Activated T-cell treated with anti-CD3 and anti-CD28 coated beads, Interleukin-2, amount 50 U/mL, for 72 hours (primary cell): ENCODE measurements at regions not wholly inside any gene's neighbourhood (a gene's known extent, or its start where the extent isn't known, plus 50 kb on each side); places are given as distances from the start of the nearest gene placed in this dataset.

Experiments used
- ATAC-seq, 2 donors: fragments of 150-1000 bp; cut with Tn5 transposase; replicated peaks in 1 of 2; 2 replicates each; pipeline ENCODE4 v1.10.0; 2021; ENCODE audit warnings: moderate library complexity in 2 of 2, mild to moderate bottlenecking in 1 of 2
- DNase-seq, 2 donors: peaks; one replicate each; pipeline ENCODE4 v3.0.0; 2021 to 2022; ENCODE audit warnings: mixed read lengths in 1 of 2
- H3K27ac Mint-ChIP-seq: one replicate; pipeline ENCODE4 v1.8.0; 2022; ENCODE audit warnings: mild to moderate bottlenecking, moderate library complexity, mixed read lengths
- H3K27me3 Mint-ChIP-seq: one replicate; pipeline ENCODE4 v1.8.0; 2022; ENCODE audit warnings: low read depth, mixed read lengths
- H3K36me3 Mint-ChIP-seq, 2 donors: one replicate each; pipeline ENCODE4 v1.8.0; 2022; ENCODE audit warnings: mixed read lengths in 2 of 2, mild to moderate bottlenecking in 1 of 2; ENCODE audit not compliant: insufficient read depth in 2 of 2
- H3K4me1 Mint-ChIP-seq: one replicate; pipeline ENCODE4 v1.8.0; 2022; ENCODE audit warnings: low read depth, mixed read lengths
- H3K4me3 Mint-ChIP-seq, 2 donors: one replicate each; pipeline ENCODE4 v1.8.0; 2022; ENCODE audit warnings: mild to moderate bottlenecking in 2 of 2, mixed read lengths in 2 of 2, moderate library complexity in 2 of 2
- H3K9me3 Mint-ChIP-seq, 2 donors: one replicate each; pipeline ENCODE4 v1.8.0; 2022; ENCODE audit warnings: mixed read lengths in 2 of 2

GRCh38 chr6:97882755-97883154 lies 599.7 kb upstream of the MMS22L start:
- no peak overlapping the region for H3K4me3 Mint-ChIP-seq

GRCh38 chr6:97885325-97885724 lies 602.3 kb upstream of the MMS22L start:
- Mint-ChIP-seq H3K27me3 (no peaks in the 10 kb centered on the region), H3K27ac (no peak overlapping the region), H3K4me3 (no peak overlapping the region), H3K4me1 (no peaks in the 10 kb centered on the region), H3K9me3 (no peaks in the 10 kb centered on the region), H3K36me3 (no peaks in the 10 kb centered on the region)
- DNase-seq (no peak), ATAC-seq (no peak)

More at GRCh38 chr6:97882755-97883154, 599.7 kb upstream of the MMS22L start:
- Mint-ChIP-seq H3K4me1 (no peaks in the 10 kb centered on the region), H3K27ac (no peak overlapping the region), H3K9me3 (no peaks in the 10 kb centered on the region), H3K36me3 (no peaks in the 10 kb centered on the region), H3K27me3 (no peaks in the 10 kb centered on the region)
- no peak for DNase-seq
- ATAC-seq, result no peak

- no peak overlapping the region for H3K27ac Mint-ChIP-seq
- no peaks in the 10 kb centered on the region for H3K36me3 Mint-ChIP-seq
These were observed 602.8 kb upstream of the MMS22L start for GRCh38 chr6:97885828-97886227.

GRCh38 chr6:97901531-97901930 lies 618.5 kb upstream of the MMS22L start:
- peaks cover 0 to 2% of the 10 kb centered on the region in 2 donors for H3K9me3 Mint-ChIP-seq
- DNase-seq (no peak), ATAC-seq (no peak)
- no peak overlapping the region for H3K4me3 Mint-ChIP-seq
- H3K4me1 Mint-ChIP-seq, result no peaks in the 10 kb centered on the region
- H3K36me3 Mint-ChIP-seq, result no peaks in the 10 kb centered on the region
- H3K27ac Mint-ChIP-seq, result no peak overlapping the region
- no peaks in the 10 kb centered on the region for H3K27me3 Mint-ChIP-seq

More at GRCh38 chr6:97885828-97886227, 602.8 kb upstream of the MMS22L start:
- Mint-ChIP-seq H3K4me3 (no peak overlapping the region), H3K9me3 (no peaks in the 10 kb centered on the region), H3K4me1 (no peaks in the 10 kb centered on the region), H3K27me3 (no peaks in the 10 kb centered on the region)
- ATAC-seq (no peak), DNase-seq (no peak)

- H3K36me3 Mint-ChIP-seq, result no peaks in the 10 kb centered on the region
- ATAC-seq (no peak), DNase-seq (no peak)
- peaks cover 0 to 3% of the 10 kb centered on the region in 2 donors for H3K9me3 Mint-ChIP-seq
- no peaks in the 10 kb centered on the region for H3K27me3 Mint-ChIP-seq
- H3K4me1 Mint-ChIP-seq, result no peaks in the 10 kb centered on the region
- no peak overlapping the region for H3K4me3 Mint-ChIP-seq
- H3K27ac Mint-ChIP-seq, result no peak overlapping the region
These were observed 626.4 kb upstream of the MMS22L start for GRCh38 chr6:97909380-97909779.

- H3K4me1 Mint-ChIP-seq, result no peaks in the 10 kb centered on the region
These were observed 630.7 kb upstream of the MMS22L start for GRCh38 chr6:97913721-97914120.

GRCh38 chr6:97914912-97915311 lies 631.9 kb upstream of the MMS22L start:
- ATAC-seq (no peak), DNase-seq (no peak)
- Mint-ChIP-seq H3K9me3 (peaks cover 0 to 3% of the 10 kb centered on the region in 2 donors), H3K4me1 (no peaks in the 10 kb centered on the region), H3K27me3 (no peaks in the 10 kb centered on the region), H3K4me3 (no peak overlapping the region), H3K27ac (no peak overlapping the region), H3K36me3 (no peaks in the 10 kb centered on the region)

More at GRCh38 chr6:97913721-97914120, 630.7 kb upstream of the MMS22L start:
- ATAC-seq (no peak), DNase-seq (no peak)
- Mint-ChIP-seq H3K27ac (no peak overlapping the region), H3K9me3 (peaks cover 0 to 6% of the 10 kb centered on the region in 2 donors), H3K36me3 (no peaks in the 10 kb centered on the region), H3K4me3 (no peak overlapping the region), H3K27me3 (no peaks in the 10 kb centered on the region)

- no peak overlapping the region for H3K27ac Mint-ChIP-seq
These were observed 632.5 kb upstream of the MMS22L start for GRCh38 chr6:97915537-97915936.

GRCh38 chr6:97917369-97917768 lies 634.4 kb upstream of the MMS22L start:
- H3K27ac Mint-ChIP-seq, result no peak overlapping the region
- no peak overlapping the region for H3K4me3 Mint-ChIP-seq
- DNase-seq (no peak), ATAC-seq (no peak)
- peaks cover 0 to 3% of the 10 kb centered on the region in 2 donors for H3K9me3 Mint-ChIP-seq
- no peaks in the 10 kb centered on the region for H3K27me3 Mint-ChIP-seq
- no peaks in the 10 kb centered on the region for H3K36me3 Mint-ChIP-seq
- no peaks in the 10 kb centered on the region for H3K4me1 Mint-ChIP-seq

More at GRCh38 chr6:97915537-97915936, 632.5 kb upstream of the MMS22L start:
- no peaks in the 10 kb centered on the region for H3K4me1 Mint-ChIP-seq
- no peak overlapping the region for H3K4me3 Mint-ChIP-seq
- no peak for ATAC-seq
- H3K9me3 Mint-ChIP-seq, result peaks cover 0 to 3% of the 10 kb centered on the region in 2 donors
- DNase-seq, result no peak
- H3K27me3 Mint-ChIP-seq, result no peaks in the 10 kb centered on the region
- H3K36me3 Mint-ChIP-seq, result no peaks in the 10 kb centered on the region

- ATAC-seq (no peak), DNase-seq (no peak)
- H3K4me3 Mint-ChIP-seq, result no peak overlapping the region
- H3K27me3 Mint-ChIP-seq, result no peaks in the 10 kb centered on the region
- no peaks in the 10 kb centered on the region for H3K36me3 Mint-ChIP-seq
- no peaks in the 10 kb centered on the region for H3K4me1 Mint-ChIP-seq
- H3K9me3 Mint-ChIP-seq, result peaks cover 2 to 3% of the 10 kb centered on the region in 2 donors
- no peak overlapping the region for H3K27ac Mint-ChIP-seq
These were observed 636.0 kb upstream of the MMS22L start for GRCh38 chr6:97919046-97919445.

- H3K4me3 Mint-ChIP-seq, result no peak overlapping the region
- H3K36me3 Mint-ChIP-seq, result no peaks in the 10 kb centered on the region
- H3K27me3 Mint-ChIP-seq, result no peaks in the 10 kb centered on the region
- H3K27ac Mint-ChIP-seq, result no peak overlapping the region
- no peak for DNase-seq
- ATAC-seq, result no peak
- no peaks in the 10 kb centered on the region for H3K4me1 Mint-ChIP-seq
- peaks cover 3% of the 10 kb centered on the region in 2 donors for H3K9me3 Mint-ChIP-seq
These were observed 636.6 kb upstream of the MMS22L start for GRCh38 chr6:97919631-97920030.

- Mint-ChIP-seq H3K27ac (no peak overlapping the region), H3K36me3 (no peaks in the 10 kb centered on the region), H3K4me3 (no peak overlapping the region), H3K9me3 (peaks cover 2 to 5% of the 10 kb centered on the region in 2 donors), H3K27me3 (no peaks in the 10 kb centered on the region), H3K4me1 (no peaks in the 10 kb centered on the region)
- ATAC-seq (no peak), DNase-seq (no peak)
These were observed 640.2 kb upstream of the MMS22L start for GRCh38 chr6:97923249-97923648.

GRCh38 chr6:97925504-97925903 lies 642.5 kb upstream of the MMS22L start:
- Mint-ChIP-seq H3K27ac (no peak overlapping the region), H3K36me3 (no peaks in the 10 kb centered on the region), H3K27me3 (no peaks in the 10 kb centered on the region), H3K9me3 (peaks cover 0 to 5% of the 10 kb centered on the region in 2 donors), H3K4me3 (no peak overlapping the region), H3K4me1 (no peaks in the 10 kb centered on the region)
- ATAC-seq (no peak), DNase-seq (no peak)

- no peak overlapping the region for H3K27ac Mint-ChIP-seq
- H3K4me3 Mint-ChIP-seq, result no peak overlapping the region
- no peaks in the 10 kb centered on the region for H3K36me3 Mint-ChIP-seq
- no peaks in the 10 kb centered on the region for H3K9me3 Mint-ChIP-seq
- H3K4me1 Mint-ChIP-seq, result no peaks in the 10 kb centered on the region
- no peak for DNase-seq
- no peaks in the 10 kb centered on the region for H3K27me3 Mint-ChIP-seq
- no peak for ATAC-seq
These were observed 656.6 kb upstream of the MMS22L start for GRCh38 chr6:97939440-97940168.
